Astrocyte of the cerebellum (primary cell): ENCODE measurements at regions not wholly inside any gene's neighbourhood (a gene's known extent, or its start where the extent isn't known, plus 50 kb on each side); places are given as distances from the start of the nearest gene placed in this dataset.

Experiments
- DNase-seq: peaks from one replicate; pipeline ENCODE4 v3.0.0-alpha.2; 2011; ENCODE audit warnings: low read depth
- H3K4me3 ChIP-seq: 2 replicates; pipeline ENCODE4 v1.5.1; 2011; ENCODE audit warnings: mild to moderate bottlenecking, low read depth, low read length, moderate library complexity
- in situ Hi-C: cut with HindIII; loops from 2 replicates; pipeline ENCODE4 v1.10.0; 2017; ENCODE audit warnings: low sequenced_read_pairs
- TF ChIP-seq, protein P1 (sequence below): IDR thresholded peaks from 2 replicates; pipeline ENCODE4 v1.5.1; 2012; ENCODE audit warnings: low read length, low read depth, moderate library complexity, mild to moderate bottlenecking; ENCODE audit errors: missing control alignments

DNA sequence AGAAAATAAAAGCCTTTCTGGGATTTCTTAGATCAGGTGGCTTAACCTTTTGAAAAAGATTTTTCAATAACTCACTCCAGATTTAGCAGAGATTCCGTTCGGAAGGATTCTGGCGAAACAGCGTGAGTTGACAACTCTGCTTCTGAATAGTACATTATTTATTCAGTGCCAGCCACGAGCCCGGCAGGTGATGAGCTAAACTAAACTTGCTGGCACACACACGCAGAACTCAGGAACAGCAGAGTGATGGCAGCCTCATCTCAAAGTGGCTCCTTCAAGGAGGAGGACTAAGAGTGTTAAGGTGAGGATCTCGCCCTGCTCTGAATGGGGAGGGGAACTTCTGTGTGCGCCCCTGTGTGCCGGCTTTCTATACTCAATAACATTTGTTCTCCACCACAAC, 114.3 kb downstream of the FAM43A start:
- H3K4me3 ChIP-seq, result no peak overlapping the region
- DNase-seq, result no peak
- in situ Hi-C loops, result no loop called here
- TF ChIP-seq, protein P1, sequence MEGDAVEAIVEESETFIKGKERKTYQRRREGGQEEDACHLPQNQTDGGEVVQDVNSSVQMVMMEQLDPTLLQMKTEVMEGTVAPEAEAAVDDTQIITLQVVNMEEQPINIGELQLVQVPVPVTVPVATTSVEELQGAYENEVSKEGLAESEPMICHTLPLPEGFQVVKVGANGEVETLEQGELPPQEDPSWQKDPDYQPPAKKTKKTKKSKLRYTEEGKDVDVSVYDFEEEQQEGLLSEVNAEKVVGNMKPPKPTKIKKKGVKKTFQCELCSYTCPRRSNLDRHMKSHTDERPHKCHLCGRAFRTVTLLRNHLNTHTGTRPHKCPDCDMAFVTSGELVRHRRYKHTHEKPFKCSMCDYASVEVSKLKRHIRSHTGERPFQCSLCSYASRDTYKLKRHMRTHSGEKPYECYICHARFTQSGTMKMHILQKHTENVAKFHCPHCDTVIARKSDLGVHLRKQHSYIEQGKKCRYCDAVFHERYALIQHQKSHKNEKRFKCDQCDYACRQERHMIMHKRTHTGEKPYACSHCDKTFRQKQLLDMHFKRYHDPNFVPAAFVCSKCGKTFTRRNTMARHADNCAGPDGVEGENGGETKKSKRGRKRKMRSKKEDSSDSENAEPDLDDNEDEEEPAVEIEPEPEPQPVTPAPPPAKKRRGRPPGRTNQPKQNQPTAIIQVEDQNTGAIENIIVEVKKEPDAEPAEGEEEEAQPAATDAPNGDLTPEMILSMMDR, result no peak

DNA sequence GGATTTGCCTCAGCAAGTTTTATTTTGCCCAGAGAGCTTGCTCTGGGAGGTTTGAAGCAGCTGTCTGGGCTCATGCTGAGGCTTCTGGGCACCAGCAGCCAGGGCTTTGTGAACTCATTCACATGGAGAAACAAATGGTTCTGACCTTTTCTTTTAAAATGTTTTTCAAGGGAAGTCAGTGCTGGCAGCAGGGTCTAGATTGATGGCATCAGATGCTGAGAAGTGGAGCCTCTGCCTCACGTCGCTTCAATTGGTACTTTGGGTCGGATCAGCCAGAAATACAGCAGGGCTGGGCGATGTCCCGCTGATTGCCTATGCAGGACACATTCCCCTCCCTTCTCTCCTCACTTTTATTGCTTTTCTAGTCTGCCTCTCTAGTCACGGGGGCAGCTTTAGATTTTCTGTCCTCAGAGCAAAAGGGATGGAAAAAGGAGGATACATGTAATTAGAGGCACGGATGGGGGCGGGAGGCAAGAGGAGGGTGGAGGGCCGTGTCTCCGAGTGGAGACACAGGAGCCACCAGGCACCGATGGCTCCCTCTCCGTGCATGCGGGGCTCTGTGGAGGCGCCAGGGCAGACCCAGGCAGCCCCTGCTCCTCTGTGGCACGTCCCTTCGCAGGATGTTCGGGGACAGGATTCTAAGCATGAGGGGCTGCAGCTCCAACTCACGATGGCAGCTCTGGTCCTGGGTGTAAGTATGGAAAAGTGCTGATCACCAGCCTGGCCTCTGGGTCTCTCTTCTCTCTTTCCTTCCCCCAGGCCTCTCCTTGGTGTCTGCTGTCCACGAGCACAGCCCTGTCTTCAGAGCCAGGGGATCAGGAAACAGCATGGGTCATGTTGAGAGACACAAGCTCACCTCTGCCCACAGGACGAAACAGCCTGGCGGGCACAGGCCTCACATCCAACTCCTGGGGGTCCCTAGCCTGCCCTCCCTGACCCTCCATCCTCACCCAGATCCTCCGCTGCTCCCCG, 116.1 kb downstream of the FAM43A start:
- no peak overlapping the region for H3K4me3 ChIP-seq
- TF ChIP-seq, protein P1, result no peak
- DNase-seq, result no peak
- in situ Hi-C loops, result no loop called here

DNA sequence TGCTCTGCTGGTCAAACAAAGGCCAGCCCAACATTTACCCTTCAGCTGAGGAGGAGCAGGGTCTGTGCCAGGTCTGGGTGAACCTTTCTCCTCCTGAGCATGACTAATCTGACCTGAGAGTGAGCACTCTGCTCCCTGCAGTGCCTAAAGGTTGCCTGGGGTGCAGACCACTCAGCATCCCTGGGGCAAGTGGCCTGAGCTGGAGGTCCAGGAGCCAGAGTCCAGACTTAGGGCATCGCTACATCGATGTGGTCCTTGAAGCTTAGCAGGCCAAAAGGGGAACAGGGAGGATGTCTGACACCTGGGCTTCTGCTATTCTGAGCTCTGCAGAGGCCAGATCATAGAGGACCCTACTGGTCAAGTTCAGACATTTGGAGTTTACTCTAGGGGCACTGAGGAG, 119.1 kb downstream of the FAM43A start:
- no peak overlapping the region for H3K4me3 ChIP-seq
- DNase-seq, result no peak
- in situ Hi-C loops, result loop anchor here (5.0 kb wide), 1 partner anchor 38 kb away; no protein-coding TSS in a partner anchor
- TF ChIP-seq, protein P1, result no peak

DNA sequence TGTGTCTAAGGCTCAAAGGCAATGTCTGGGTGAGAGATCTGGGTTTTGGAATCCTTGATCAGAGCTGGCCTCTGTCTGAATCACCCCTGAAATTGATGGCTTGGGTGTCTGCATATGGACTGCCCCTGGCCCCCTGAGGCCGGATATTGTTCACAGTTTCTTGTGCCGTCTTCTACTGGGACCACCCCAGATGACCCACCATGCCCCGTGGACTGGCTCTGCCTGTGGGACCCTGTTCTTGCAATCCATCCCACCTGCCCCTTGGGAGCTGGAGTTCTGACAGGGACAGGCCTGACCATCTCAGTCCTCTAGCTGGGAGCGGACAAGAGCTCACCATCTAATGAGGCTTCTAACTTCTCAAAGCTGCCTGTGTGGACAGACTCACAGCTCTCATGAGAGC, 119.9 kb downstream of the FAM43A start:
- TF ChIP-seq, protein P1, result no peak
- no peak overlapping the region for H3K4me3 ChIP-seq
- DNase-seq, result no peak
- in situ Hi-C loops, result loop anchor here (5.0 kb wide), 1 partner anchor 37 kb away; no protein-coding TSS in a partner anchor

DNA sequence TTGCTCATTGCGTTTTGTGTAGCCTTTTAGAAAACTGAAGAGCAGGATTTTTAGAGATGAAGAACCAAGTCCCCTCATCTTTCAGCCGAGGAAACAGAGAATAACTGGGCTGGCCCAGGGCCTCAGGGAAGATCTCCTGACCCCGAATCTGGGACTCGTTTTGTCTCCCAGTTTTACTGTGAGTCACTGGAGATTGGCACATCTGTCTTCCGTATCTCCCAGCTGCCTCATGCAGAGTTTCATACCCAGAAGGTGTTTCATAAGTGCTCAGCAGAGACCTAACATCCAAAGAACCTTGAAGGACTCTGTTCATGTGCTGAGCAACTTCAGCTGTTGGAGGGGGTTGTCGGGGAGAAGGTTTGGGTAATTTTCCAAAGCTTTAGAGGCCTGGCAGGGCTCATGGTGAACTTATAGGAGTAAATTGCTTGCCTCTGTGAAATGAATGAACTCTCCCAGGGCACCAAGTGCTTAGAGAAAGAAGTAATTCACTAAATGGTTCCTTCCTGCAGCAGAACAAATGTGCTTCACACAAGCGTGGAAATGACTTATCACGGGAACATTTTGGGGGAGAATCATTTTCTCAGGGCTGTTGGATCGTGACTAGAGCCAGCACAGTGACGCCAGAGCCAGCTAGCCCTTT, 121.4 kb downstream of the FAM43A start:
- no peak for DNase-seq
- in situ Hi-C loops, result loop anchor here (5.0 kb wide), 1 partner anchor 35 kb away; no protein-coding TSS in a partner anchor
- H3K4me3 ChIP-seq, result no peak overlapping the region
- TF ChIP-seq, protein P1, result no peak

DNA sequence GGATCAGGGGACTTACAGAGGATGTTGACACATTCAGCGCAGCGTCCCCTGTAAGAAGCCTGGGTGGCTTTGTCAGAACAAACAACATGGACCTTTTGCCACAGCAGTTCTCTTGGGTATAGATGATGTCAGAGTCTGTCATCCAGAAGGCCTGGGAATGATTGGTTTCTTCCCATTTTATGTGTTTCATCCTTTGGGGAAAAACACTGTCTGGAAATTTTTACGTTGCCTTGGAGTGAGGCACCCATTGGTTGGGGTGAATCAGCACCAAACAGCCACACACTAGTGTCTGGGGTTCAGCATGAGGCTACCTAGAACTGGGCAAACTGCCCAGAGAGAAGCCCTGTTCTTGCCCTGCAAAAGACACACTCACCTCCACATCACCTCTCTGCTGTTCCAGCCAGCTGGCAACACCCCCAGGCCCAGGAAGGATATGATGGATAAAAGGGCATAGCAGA, 123.0 kb downstream of the FAM43A start:
- DNase-seq, result no peak
- in situ Hi-C loops, result loop anchor here (5.0 kb wide), 1 partner anchor 34 kb away; no protein-coding TSS in a partner anchor
- TF ChIP-seq, protein P1, result no peak
- no peak overlapping the region for H3K4me3 ChIP-seq
